ENCODE measurements at regions not wholly inside any gene's neighbourhood (a gene's known extent, or its start where the extent isn't known, plus 50 kb on each side); places are given as distances from the start of the nearest gene placed in this dataset.
A peak's percentile ranks its signal among the peaks of the same experiment; 100 is the strongest.

- ATAC-seq (no peak), DNase-seq (ENCODE audit: low read depth, low spot score) (no peak)
- TF ChIP-seq SIN3A (IDR thresholded peaks at IDR 0.05; ENCODE audit: low read depth): no peak
- no peak for TF ChIP-seq JUND (IDR thresholded peaks at IDR 0.05)
- TF ChIP-seq ZFX (IDR thresholded peaks at IDR 0.05): no peak
- no peak for TF ChIP-seq ELF1 (IDR thresholded peaks at IDR 0.05; ENCODE audit: borderline replicate concordance, low read depth)
- no peak for TF ChIP-seq SRF (IDR thresholded peaks at IDR 0.05; ENCODE audit: low read depth)
- TF ChIP-seq, protein P1, sequence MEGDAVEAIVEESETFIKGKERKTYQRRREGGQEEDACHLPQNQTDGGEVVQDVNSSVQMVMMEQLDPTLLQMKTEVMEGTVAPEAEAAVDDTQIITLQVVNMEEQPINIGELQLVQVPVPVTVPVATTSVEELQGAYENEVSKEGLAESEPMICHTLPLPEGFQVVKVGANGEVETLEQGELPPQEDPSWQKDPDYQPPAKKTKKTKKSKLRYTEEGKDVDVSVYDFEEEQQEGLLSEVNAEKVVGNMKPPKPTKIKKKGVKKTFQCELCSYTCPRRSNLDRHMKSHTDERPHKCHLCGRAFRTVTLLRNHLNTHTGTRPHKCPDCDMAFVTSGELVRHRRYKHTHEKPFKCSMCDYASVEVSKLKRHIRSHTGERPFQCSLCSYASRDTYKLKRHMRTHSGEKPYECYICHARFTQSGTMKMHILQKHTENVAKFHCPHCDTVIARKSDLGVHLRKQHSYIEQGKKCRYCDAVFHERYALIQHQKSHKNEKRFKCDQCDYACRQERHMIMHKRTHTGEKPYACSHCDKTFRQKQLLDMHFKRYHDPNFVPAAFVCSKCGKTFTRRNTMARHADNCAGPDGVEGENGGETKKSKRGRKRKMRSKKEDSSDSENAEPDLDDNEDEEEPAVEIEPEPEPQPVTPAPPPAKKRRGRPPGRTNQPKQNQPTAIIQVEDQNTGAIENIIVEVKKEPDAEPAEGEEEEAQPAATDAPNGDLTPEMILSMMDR (IDR thresholded peaks at IDR 0.05 in 2 of 3, conservative IDR thresholded peaks at IDR 0.05 in 1 of 3; ENCODE audit: borderline replicate concordance in 1 of 3, insufficient read depth in 1 of 3, low read depth in 2 of 3, low read length in 2 of 3): no peak
- TF ChIP-seq EZH2 (IDR thresholded peaks at IDR 0.05): no peak
- no peak for TF ChIP-seq EZH2phosphoT487 (IDR thresholded peaks at IDR 0.05; ENCODE audit: borderline replicate concordance)
- TF ChIP-seq FOSL1 (IDR thresholded peaks at IDR 0.05; ENCODE audit: low read depth): no peak
- no peak for TF ChIP-seq SP1 (IDR thresholded peaks at IDR 0.05; ENCODE audit: low read depth)
- ChIA-PET RAD21 (ENCODE audit: low non-redundant PET in 1 of 2, low total read pairs in 2 of 2, uncharacterized antibody in 2 of 2, unreplicated experiment in 2 of 2) (no interaction called here), POLR2A (no interaction called here), CTCF (no interaction called here)
- intact Hi-C loops (cut with micrococcal nuclease): no loop called here
- no peak overlapping the region for H3K9ac ChIP-seq (ENCODE audit: low read length)
- no TSS peak for BruUV-seq (replicated peaks)
- H3K36me3 ChIP-seq (ENCODE audit: control insufficient read depth in 1 of 2, insufficient read depth in 2 of 2, low read length in 2 of 2): no peaks in the 10 kb centered on the region
- H3K4me1 ChIP-seq (ENCODE audit: control insufficient read depth in 1 of 2, insufficient read depth in 2 of 2, low read length in 2 of 2): peaks cover 9 to 35% of the 10 kb centered on the region in 2 experiments; a peak in 3 of 4 replicates
- H3K4me2 ChIP-seq (ENCODE audit: low read length): no peak overlapping the region
- H2AFZ ChIP-seq (ENCODE audit: low read depth, low read length, poor library complexity, severe bottlenecking): no peak overlapping the region
- no peaks in the 10 kb centered on the region for H4K20me1 ChIP-seq (ENCODE audit: insufficient read depth)
- H3K9me3 ChIP-seq (ENCODE audit: control insufficient read depth in 1 of 2, insufficient read depth in 1 of 2, low read depth in 1 of 2, low read length in 2 of 2): no peaks in the 10 kb centered on the region
- no peaks in the 10 kb centered on the region for H3K79me2 ChIP-seq (ENCODE audit: insufficient read depth, low read length)
- H3K9me2 ChIP-seq (ENCODE audit: insufficient read depth): no peaks in the 10 kb centered on the region
- no peak overlapping the region for H3K27ac ChIP-seq (ENCODE audit: low read depth, low read length)
- H3K27me3 ChIP-seq (ENCODE audit: insufficient read depth, low read length): no peaks in the 10 kb centered on the region
- no peak overlapping the region for H3K4me3 ChIP-seq (replicated peaks in 1 of 2; ENCODE audit: low read depth in 1 of 2, low read length in 2 of 2)
Observed at GRCh38 chr3:153287017-153287416, 125.0 kb downstream of the RAP2B start.

GRCh38 chr3:153289334-153289808 lies 127.3 kb downstream of the RAP2B start:
- Histone ChIP-seq H3K4me2 (ENCODE audit: low read length) (no peak overlapping the region), H3K9me3 (ENCODE audit: control insufficient read depth in 1 of 2, insufficient read depth in 1 of 2, low read depth in 1 of 2, low read length in 2 of 2) (no peaks in the 10 kb centered on the region), H3K9me2 (ENCODE audit: insufficient read depth) (no peaks in the 10 kb centered on the region), H3K4me1 (ENCODE audit: control insufficient read depth in 1 of 2, insufficient read depth in 2 of 2, low read length in 2 of 2) (peaks cover 9 to 26% of the 10 kb centered on the region in 2 experiments; a peak in 3 of 4 replicates), H2AFZ (ENCODE audit: low read depth, low read length, poor library complexity, severe bottlenecking) (peak overlapping the region; percentile 57), H4K20me1 (ENCODE audit: insufficient read depth) (no peaks in the 10 kb centered on the region), H3K9ac (ENCODE audit: low read length) (no peak overlapping the region), H3K36me3 (ENCODE audit: control insufficient read depth in 1 of 2, insufficient read depth in 2 of 2, low read length in 2 of 2) (no peaks in the 10 kb centered on the region), H3K27ac (ENCODE audit: low read depth, low read length) (no peak overlapping the region), H3K4me3 (replicated peaks in 1 of 2; ENCODE audit: low read depth in 1 of 2, low read length in 2 of 2) (no peak overlapping the region), H3K27me3 (ENCODE audit: insufficient read depth, low read length) (no peaks in the 10 kb centered on the region), H3K79me2 (ENCODE audit: insufficient read depth, low read length) (no peaks in the 10 kb centered on the region)
- RAD21 ChIA-PET (ENCODE audit: low non-redundant PET in 1 of 2, low total read pairs in 2 of 2, uncharacterized antibody in 2 of 2, unreplicated experiment in 2 of 2): no interaction called here
- POLR2A ChIA-PET: no interaction called here
- intact Hi-C loops (cut with micrococcal nuclease): no loop called here
- no TSS peak for BruUV-seq (replicated peaks)
- CTCF ChIA-PET: no interaction called here
- ATAC-seq: no peak
- no peak for DNase-seq (ENCODE audit: low read depth, low spot score)
- TF ChIP-seq CBX3 (IDR thresholded peaks at IDR 0.05; ENCODE audit: low read depth): no peak
- TF ChIP-seq EZH2phosphoT487 (IDR thresholded peaks at IDR 0.05; ENCODE audit: borderline replicate concordance): no peak
- TF ChIP-seq ZFX (IDR thresholded peaks at IDR 0.05): no peak
- no peak for TF ChIP-seq POLR2AphosphoS5 (IDR thresholded peaks at IDR 0.05; ENCODE audit: low read depth, low read length)
- TF ChIP-seq, protein P2, sequence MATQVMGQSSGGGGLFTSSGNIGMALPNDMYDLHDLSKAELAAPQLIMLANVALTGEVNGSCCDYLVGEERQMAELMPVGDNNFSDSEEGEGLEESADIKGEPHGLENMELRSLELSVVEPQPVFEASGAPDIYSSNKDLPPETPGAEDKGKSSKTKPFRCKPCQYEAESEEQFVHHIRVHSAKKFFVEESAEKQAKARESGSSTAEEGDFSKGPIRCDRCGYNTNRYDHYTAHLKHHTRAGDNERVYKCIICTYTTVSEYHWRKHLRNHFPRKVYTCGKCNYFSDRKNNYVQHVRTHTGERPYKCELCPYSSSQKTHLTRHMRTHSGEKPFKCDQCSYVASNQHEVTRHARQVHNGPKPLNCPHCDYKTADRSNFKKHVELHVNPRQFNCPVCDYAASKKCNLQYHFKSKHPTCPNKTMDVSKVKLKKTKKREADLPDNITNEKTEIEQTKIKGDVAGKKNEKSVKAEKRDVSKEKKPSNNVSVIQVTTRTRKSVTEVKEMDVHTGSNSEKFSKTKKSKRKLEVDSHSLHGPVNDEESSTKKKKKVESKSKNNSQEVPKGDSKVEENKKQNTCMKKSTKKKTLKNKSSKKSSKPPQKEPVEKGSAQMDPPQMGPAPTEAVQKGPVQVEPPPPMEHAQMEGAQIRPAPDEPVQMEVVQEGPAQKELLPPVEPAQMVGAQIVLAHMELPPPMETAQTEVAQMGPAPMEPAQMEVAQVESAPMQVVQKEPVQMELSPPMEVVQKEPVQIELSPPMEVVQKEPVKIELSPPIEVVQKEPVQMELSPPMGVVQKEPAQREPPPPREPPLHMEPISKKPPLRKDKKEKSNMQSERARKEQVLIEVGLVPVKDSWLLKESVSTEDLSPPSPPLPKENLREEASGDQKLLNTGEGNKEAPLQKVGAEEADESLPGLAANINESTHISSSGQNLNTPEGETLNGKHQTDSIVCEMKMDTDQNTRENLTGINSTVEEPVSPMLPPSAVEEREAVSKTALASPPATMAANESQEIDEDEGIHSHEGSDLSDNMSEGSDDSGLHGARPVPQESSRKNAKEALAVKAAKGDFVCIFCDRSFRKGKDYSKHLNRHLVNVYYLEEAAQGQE (IDR thresholded peaks at IDR 0.05; ENCODE audit: low read depth): no peak
- no peak for TF ChIP-seq EGR1 (IDR thresholded peaks at IDR 0.05; ENCODE audit: low read depth)
- no peak for TF ChIP-seq SP1 (IDR thresholded peaks at IDR 0.05; ENCODE audit: low read depth)
- no peak for TF ChIP-seq YY1 (IDR thresholded peaks at IDR 0.05; ENCODE audit: extremely low read depth, insufficient replicate concordance, low read depth, low read length)
- TF ChIP-seq TCF7L2 (IDR thresholded peaks at IDR 0.05; ENCODE audit: borderline replicate concordance, extremely low read depth, insufficient read depth, insufficient read length): no peak
- TF ChIP-seq CEBPB (IDR thresholded peaks at IDR 0.05; ENCODE audit: low read depth): no peak

Measured in HCT116 (cell line).